Thoracic aorta (tissue), 2 donors: ENCODE measurements at regions not wholly inside any gene's neighbourhood (a gene's known extent, or its start where the extent isn't known, plus 50 kb on each side); places are given as distances from the start of the nearest gene placed in this dataset.
"Not testable (repeated sequence)": the region's sequence is repeated elsewhere in the genome, so short reads cannot be mapped to it uniquely, and the experiment has no call there.

ENCODE experiments used
- ATAC-seq: fragments of 150-250 bp; one replicate; pipeline ENCODE4 v1.8.0; 2017; ENCODE audit warnings: low read depth; ENCODE audit not compliant: insufficient number of reproducible peaks, low FRiP score
- DNase-seq: peaks from one replicate; pipeline ENCODE4 v3.0.0-alpha.2; 2020; ENCODE audit warnings: low spot score
- H3K27ac ChIP-seq, 2 donors: fragments of 200-600 bp; sonication (generic); 1 replicate in 1 of 2; 2 replicates in 1 of 2; pipeline ENCODE4 v1.5.1; 2016; ENCODE audit warnings: mild to moderate bottlenecking in 2 of 2, moderate library complexity in 2 of 2
- H3K27me3 ChIP-seq: fragments of 200-600 bp; sonication (generic); replicated peaks from 2 replicates; pipeline ENCODE4 v1.6.0; 2016; ENCODE audit warnings: mild to moderate bottlenecking; ENCODE audit not compliant: insufficient read depth
- H3K36me3 ChIP-seq: fragments of 200-600 bp; sonication (generic); one replicate; pipeline ENCODE4 v1.5.1; 2016
- H3K4me1 ChIP-seq, 2 donors: fragments of 200-600 bp; sonication (generic); 1 replicate in 1 of 2; 2 replicates in 1 of 2; pipeline versions ENCODE4 v1.5.1 to v1.6.0; 2016; ENCODE audit warnings: low read depth in 2 of 2, mild to moderate bottlenecking in 1 of 2; ENCODE audit not compliant: control insufficient read depth in 1 of 2
- H3K4me3 ChIP-seq: fragments of 200-600 bp; sonication (generic); 2 replicates; pipeline ENCODE4 v1.5.1; 2016; ENCODE audit warnings: mild to moderate bottlenecking
- H3K9me3 ChIP-seq: fragments of 200-600 bp; sonication (generic); 2 replicates; pipeline ENCODE4 v1.5.1; 2016
- TF ChIP-seq, protein P1 (sequence below): fragments of 200-600 bp; sonication (generic); IDR thresholded peaks from one replicate; pipeline ENCODE4 v1.5.1; 2019; ENCODE audit warnings: antibody characterized with exemption

DNA sequence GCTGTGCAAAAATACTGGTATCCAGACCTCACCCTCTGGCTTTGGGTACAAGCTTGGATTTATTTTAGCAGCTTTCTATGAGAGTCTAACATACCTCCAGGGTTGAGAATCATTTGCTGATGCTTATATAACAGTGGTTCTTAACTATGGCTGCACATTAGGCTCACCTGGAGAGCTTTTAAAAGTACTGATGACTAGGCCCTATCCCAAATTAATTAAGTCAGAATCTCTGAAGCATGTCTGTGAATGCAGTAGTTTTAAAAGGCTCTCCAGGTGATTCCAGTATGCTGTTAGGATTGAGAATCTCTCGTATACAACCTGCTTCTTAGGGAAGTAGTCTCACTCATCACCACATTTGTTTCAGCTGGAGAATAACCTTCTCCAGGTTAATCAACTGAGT is 99.2 kb downstream of the PDHA2 start:
- ATAC-seq (no peak), DNase-seq (no peak)
- TF ChIP-seq, protein P1, sequence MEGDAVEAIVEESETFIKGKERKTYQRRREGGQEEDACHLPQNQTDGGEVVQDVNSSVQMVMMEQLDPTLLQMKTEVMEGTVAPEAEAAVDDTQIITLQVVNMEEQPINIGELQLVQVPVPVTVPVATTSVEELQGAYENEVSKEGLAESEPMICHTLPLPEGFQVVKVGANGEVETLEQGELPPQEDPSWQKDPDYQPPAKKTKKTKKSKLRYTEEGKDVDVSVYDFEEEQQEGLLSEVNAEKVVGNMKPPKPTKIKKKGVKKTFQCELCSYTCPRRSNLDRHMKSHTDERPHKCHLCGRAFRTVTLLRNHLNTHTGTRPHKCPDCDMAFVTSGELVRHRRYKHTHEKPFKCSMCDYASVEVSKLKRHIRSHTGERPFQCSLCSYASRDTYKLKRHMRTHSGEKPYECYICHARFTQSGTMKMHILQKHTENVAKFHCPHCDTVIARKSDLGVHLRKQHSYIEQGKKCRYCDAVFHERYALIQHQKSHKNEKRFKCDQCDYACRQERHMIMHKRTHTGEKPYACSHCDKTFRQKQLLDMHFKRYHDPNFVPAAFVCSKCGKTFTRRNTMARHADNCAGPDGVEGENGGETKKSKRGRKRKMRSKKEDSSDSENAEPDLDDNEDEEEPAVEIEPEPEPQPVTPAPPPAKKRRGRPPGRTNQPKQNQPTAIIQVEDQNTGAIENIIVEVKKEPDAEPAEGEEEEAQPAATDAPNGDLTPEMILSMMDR = no peak
- no peaks in the 10 kb centered on the region for H3K36me3 ChIP-seq
- H3K27me3 ChIP-seq = no peaks in the 10 kb centered on the region
- H3K4me1 ChIP-seq = no peaks in the 10 kb centered on the region
- H3K4me3 ChIP-seq = no peak overlapping the region
- H3K27ac ChIP-seq = no peak overlapping the region
- no peaks in the 10 kb centered on the region for H3K9me3 ChIP-seq

DNA sequence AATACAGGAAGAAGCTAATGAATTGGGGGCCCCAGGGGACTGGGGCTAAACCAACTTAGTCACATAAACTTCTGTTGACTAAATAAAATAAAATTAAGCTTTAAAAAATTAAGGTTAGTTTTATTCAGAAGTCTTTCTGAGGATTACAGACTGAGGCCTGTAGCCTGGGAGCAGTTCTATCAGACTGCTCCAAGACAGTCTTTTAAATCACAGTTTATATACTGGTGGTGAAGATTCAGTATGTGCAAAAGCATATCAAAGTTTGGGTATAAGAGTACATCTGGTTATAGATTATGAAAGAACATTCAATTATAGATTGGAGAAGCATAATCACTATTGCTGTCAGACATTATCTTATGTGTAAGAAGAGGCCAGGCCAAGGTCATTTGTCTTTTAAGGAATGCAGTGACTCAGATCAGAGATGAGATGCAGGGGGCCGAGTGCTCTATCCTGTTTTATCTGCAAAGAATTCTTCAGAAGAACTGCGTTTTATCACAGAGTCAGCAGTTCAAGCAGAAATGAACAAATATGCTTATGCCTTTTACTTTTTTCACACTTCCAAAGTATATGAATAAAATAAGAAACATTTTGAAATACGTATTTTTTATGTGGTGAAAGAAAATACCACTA is 109.4 kb downstream of the PDHA2 start:
- Histone ChIP-seq H3K27me3 (no peaks in the 10 kb centered on the region), H3K4me3 (no peak overlapping the region), H3K4me1 (no peaks in the 10 kb centered on the region), H3K9me3 (no peaks in the 10 kb centered on the region), H3K27ac (no peak overlapping the region), H3K36me3 (no peaks in the 10 kb centered on the region)
- ATAC-seq (no peak), DNase-seq (no peak)
- TF ChIP-seq, protein P1 = no peak

DNA sequence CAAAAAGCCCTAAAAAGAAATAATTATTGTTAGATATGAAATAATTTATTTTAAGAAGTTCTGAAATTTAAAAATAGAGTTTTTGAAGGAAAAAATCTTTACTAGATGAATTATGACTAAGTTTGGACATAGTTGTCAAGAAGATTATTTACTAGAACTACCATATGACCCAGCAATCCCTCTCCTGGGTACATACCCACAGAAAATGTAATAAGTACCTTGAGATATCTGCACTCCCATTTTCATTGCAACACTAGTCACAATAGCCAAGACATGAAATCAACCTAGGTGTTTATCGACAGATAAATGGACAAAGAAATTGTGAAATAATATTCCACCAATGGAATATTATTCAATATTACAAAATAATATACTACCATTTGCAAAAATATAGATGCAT is 109.9 kb downstream of the PDHA2 start:
- H3K36me3 ChIP-seq = no peaks in the 10 kb centered on the region
- DNase-seq (no peak), ATAC-seq (no peak)
- no peaks in the 10 kb centered on the region for H3K4me1 ChIP-seq
- no peak overlapping the region for H3K27ac ChIP-seq
- no peak overlapping the region for H3K4me3 ChIP-seq
- H3K9me3 ChIP-seq = no peaks in the 10 kb centered on the region
- H3K27me3 ChIP-seq = no peaks in the 10 kb centered on the region
- TF ChIP-seq, protein P1 = no peak

DNA sequence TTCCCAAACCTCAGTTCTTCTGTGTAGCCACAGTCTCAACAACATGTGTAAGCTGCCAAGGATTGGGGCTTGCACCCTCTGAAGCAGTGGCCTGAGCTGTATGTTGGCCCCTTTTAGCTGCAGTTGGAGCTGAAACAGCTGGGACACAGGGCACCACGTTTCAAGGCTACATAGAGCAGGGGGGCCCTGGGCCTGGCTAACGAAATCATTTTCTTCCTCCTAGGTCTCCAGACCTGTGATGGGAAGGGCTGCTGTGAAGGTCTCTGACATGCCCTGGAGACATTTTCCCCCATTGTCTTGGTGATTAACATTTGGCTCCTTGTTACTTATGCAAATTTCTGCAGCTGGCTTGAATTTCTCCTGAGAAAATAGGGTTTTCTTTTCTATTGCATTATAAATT is 112.6 kb downstream of the PDHA2 start:
- not testable (repeated sequence) for H3K27me3 ChIP-seq, DNase-seq, H3K9me3 ChIP-seq, ATAC-seq, H3K4me3 ChIP-seq, H3K4me1 ChIP-seq, H3K36me3 ChIP-seq, H3K27ac ChIP-seq

DNA sequence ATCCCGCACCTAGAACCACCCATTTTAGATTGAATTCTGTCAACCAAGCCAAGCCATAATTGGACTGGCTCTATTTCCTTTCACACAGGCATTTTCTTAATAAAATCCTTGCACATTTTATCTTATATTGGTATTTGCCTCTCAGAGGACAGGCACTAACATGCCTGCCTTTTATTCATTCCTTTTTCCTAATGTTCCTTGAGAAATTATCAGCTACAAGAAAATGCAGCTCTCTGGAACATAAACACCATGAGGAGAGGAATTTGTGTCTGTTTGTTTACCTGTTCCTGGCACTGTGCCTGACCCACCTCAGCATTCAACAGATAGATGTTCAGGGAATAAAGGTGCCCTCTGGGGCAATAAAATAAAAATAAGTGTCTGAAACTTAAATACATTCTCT is 116.2 kb downstream of the PDHA2 start:
- Histone ChIP-seq H3K27ac (no peak overlapping the region), H3K36me3 (no peaks in the 10 kb centered on the region), H3K4me3 (no peak overlapping the region), H3K9me3 (no peaks in the 10 kb centered on the region), H3K27me3 (no peaks in the 10 kb centered on the region), H3K4me1 (no peaks in the 10 kb centered on the region)
- DNase-seq (no peak), ATAC-seq (no peak)
- TF ChIP-seq, protein P1 = no peak

DNA sequence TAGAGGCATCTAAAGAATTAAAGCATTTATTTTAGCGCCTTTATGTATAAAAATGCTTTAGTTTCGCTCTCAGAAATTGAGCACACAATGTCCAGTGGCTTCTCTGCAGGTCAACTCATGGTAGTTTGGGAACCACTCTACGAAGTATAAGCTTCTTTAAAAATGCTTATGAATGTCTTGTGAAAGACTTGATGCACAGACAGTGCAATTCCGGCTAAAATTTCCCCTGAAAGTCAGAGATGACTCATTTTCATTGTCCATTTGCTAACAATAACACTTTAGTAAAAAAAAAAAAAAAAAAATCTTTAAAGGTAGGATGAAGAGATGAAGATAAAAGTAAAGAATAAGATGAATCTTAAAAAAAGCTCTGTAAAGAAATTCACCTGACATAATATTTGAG is 117.2 kb downstream of the PDHA2 start:
- ATAC-seq (no peak), DNase-seq (no peak)
- H3K27me3 ChIP-seq = no peaks in the 10 kb centered on the region
- no peaks in the 10 kb centered on the region for H3K4me1 ChIP-seq
- TF ChIP-seq, protein P1 = no peak
- H3K9me3 ChIP-seq = no peaks in the 10 kb centered on the region
- H3K27ac ChIP-seq = no peak overlapping the region
- no peaks in the 10 kb centered on the region for H3K36me3 ChIP-seq
- H3K4me3 ChIP-seq = no peak overlapping the region
